T-helper 2 cell (primary cell): ENCODE measurements at regions not wholly inside any gene's neighbourhood (a gene's known extent, or its start where the extent isn't known, plus 50 kb on each side); places are given as distances from the start of the nearest gene placed in this dataset.

Experiments
- DNase-seq, 5 experiments: peaks; one replicate each; pipeline versions ENCODE4 v3.0.0 to v3.0.0-alpha.2; 2012 to 2022

DNA sequence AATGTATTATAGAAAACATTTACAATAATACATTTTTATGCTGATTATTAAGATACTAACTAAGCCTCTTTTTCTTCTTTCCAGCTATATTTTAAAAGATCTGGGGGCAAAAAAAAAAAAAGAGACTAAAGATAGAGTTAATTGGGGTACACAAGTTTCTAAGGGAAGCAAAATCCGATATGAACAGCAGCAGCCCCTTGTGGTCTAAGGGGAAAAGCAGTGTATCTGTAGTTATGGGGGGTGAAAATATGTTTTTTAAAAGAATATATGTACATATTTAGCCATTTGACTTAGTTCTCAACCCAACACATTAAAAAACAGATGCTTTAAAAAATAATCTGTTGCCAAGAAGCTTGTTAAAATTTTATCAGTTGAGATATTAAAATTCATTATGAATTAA is 134.3 kb upstream of the POU5F2 start:
- DNase-seq = no peak

DNA sequence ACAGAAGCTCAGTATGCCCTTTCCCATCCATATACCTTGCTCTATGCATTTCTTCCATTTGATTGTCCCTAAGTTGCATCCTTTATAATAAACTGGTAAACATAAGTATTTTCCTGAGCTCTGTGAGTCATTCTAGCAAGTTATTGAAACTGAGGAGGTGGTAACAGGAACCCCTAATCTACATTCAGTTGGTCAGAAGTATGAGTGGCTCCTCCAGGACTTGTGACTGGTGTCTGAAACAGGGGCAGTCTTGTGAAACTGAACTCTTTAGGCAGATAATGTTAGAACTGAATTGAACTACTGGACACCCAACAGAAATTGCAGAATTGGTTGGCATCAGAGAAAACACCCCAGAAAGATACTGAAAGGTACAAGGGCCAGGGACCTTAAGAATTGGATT is 133.1 kb upstream of the POU5F2 start:
- DNase-seq = no peak

DNA sequence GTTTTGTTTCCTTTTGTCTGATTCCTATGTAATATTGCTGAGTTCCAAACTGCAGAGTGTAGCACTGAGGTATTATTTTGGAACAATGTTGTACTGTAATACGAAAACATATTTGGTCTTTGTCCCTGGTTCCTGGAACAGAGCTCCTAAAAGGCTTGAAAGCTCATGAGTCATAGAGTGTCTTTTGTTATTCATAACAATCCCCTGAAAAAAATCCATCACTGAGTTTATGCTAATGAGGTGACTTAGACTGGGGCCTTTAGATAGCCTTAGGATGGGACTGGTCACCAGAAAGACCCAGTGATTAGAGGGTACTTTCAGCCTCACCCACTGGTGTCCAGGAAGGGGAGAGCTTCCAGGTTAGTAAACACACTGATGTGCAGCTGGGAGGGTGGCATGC is 132.7 kb upstream of the POU5F2 start:
- no peak for DNase-seq

DNA sequence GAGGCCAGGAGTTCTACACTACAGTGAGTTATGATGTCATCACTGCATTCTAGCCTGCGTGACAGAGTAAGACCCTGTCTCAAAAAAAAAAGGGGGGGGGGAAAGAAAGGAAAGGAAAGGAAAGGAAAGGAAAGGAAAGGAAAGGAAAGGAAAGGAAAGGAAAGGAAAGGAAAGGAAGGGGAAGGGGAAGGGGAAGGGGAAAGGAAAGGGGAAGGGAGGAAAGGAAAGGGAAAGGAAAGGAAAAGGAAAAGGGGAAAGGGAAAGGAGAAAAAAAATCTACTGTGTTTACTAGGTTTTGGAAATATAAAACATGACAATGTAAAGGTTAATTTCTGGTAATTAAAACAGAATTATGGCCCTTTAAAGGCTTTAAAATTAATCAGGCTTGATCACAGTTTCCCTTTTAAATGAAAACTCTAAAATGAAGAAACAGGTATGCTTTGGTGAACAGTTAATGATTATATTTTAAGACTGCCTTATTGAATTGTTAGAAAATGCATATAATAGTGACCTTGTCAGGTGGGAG is 131.9 kb upstream of the POU5F2 start:
- no peak for DNase-seq

DNA sequence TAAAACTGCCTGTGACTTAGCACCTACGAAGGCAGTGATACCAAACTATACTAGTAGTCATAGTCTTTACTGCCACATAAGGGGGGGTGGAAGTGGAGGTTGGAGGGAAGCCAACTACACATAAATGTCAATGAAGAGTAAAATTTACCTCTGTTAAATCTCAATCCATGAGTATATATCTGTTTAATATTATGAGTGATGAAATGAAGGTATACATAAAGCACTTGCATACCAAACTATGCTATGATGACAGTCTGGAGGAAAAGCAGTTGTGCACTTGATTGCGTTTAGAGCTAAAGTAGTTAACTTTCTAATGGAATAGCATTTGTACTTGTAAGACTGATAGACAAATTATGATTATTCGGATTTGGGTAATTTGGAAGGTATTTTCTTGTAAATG is 129.2 kb upstream of the POU5F2 start:
- DNase-seq = no peak

DNA sequence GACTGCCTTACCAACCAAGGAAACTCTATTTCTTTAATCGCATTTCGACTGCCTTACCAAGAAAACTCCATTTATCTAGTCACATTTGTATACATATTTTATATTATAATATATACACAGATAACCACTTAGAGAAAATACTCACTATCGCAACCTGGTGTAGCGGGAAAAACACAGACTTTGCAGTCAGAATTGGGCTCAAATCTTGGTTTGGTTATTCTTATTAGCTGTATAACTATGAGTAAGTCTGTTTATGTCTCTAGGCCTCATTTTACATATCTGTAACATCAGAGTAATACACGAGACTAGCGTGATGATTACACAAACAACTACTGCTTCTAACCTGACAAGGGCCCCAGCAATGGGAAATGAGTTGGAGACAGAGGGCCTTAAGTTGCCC is 127.5 kb upstream of the POU5F2 start:
- DNase-seq = no peak

DNA sequence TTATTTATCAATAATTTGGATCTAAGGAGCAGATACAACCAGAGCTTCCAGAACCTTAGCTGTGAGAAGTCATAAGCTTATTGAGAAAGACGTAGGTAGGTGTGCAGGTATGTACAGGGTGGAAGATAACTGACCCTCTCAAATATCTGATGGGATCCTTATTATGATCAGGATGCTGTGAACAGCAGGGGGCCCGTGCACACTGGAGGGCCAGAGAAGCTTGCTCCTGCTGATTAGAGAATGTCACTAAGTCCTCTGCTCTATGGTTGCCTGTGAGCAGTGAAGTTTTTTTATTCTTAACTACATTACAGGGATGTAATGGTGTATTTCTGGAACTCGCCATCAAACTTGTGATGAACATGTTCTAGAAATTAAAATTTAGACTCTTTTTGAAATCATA is 108.9 kb upstream of the POU5F2 start:
- DNase-seq = no peak

DNA sequence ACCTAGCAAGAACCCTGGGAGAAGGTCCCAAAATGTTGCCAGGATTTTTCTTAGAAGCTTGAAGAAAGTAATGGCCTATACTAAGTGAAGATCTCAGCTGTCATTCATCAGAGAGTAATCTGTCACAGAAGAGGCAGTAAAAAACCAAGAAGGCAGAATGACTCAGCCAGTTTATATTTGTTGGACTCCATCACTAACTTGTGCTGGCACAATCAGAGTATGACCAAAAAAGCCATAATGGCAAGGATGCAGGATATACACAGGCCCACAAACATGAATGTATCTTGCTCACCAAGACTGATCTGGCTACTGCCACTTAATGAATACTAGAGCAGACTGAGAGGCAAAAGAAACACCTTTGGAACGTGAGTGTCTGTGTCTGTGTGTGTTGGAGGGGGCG is 104.0 kb upstream of the POU5F2 start:
- DNase-seq = no peak

DNA sequence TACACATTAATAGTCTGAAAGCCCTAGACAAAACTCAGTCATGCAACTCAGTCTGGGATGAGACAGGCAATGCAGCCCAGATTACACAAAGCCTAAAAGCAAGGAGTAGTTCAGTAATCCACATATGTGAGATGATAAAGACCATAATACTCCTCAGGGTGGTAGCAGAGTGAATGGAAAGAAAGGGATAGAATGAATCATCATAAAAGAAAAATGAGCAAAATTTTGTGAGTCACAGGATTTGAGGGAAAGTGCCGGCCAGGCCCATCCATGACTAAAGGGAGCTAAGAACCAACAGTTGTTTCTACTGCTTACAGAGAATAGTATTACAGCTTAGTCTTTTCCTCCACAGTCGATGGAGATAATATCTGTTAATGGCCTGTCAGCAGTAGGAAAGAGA is 90.0 kb upstream of the POU5F2 start:
- DNase-seq = no peak

DNA sequence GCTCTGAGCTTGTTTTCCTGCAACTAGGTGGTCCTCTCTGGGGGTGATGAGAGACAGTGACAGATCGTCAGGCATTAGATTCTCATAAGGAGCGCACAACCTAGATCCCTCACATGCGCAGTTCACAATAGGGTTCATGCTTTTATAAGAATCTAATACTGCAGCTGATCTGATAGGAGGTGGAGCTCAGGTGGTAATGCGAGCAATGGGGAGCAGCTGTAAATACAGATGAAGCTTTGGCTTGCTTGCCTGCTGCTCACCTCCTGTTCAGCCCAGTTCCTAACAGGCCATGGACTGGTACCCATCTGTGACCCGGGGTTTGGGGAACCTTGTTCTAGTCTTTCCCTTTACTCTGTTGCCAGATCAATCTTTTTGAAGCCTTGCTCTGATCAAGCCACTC is 89.5 kb upstream of the POU5F2 start:
- DNase-seq = no peak

DNA sequence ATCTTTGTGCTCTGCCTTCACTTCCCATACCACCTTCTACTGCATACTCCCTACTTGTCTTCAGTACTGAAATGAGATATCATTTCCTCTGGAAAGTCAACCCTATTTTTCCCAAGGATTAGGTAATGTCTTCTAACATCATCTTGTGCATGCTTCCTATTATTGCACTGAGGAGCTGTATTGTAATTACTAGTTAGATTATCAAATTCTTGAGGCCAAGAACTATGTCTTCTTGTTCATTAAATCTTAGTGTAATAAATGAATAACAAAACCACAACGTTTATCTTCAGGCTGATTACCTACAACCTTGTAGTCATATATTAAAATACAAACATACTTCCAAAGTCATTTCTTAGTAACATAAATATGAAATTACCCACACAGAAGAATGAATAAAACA is 87.9 kb upstream of the POU5F2 start:
- DNase-seq = no peak

DNA sequence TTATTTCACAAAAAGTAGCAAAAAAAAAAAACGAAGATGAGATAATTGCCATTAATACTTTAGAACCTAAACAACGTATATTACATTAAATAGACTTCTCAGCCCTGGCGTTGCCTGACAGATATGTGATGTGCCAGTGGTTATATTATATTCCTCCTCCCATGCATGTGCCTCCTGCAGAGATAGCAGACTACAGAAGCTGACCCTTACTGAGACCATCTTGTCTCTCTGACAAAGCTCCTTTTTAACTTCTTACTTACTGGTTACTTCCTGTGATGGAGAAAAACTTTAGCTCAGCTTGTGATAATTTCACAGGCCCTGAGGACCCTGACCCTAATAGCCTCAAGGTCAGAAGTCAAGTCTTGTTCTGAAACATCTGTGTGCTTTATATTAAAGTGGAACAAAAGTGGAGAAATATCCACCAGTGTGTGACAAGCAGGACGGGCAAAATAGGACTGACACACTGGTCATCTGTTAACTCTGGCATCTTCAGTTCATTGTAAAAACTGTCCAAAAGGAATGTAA is 80.6 kb upstream of the POU5F2 start:
- no peak for DNase-seq

DNA sequence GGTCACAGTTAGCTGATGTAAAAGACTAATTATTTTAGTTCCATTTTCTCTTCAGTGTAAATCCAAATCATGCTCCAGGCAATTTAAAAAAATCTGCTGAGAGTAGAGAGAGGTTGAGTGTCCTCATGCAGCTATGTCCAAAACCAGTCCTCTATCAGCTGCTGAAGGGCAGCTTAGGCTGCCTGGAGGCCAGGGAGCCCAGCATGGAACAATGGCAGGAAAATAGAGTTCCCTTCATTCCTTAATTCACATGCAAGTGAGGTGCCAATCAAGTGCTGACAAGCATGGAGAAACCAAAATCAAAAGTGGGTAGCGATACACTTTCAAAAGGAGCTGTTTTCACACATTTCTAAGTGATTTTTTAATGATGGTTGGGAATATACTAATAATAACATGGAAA is 78.3 kb upstream of the POU5F2 start:
- no peak for DNase-seq

DNA sequence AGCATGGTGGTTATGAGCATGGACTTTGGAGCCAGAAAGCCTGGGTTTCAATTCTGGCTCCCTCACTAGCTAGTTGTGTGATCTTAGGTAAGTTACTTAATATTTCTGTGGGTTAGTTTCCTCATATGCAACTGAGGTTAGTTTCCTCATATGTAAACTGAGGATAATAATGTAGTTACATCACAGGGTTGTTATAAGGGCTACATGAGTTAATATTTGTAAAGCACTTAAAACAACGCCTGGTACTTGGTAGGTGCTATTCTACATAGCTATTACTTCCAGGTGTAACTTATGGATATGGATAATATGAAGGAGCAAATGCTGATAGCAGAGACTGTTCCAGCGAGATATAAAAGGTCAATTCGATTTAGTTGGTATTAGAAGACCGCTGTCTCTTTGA is 69.4 kb upstream of the POU5F2 start:
- DNase-seq = no peak

DNA sequence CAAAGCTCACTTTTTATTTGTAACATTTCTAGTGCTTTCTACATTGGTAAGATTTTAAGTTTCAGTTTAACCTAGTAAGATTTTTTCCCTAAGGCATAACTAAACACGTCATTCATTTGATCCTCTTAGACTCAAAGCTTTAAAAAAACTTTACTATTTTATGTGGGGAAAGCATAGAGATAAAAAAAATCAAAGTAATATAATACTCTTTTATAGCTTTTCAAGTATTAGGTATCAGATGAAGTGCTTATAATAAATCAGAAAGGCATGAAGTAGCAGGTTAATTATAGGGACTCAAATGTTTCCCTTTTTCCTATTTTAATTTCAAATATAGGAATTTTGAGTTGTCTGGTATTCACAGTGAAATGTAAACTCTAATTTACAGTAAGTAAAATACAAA is 68.0 kb upstream of the POU5F2 start:
- DNase-seq = no peak

DNA sequence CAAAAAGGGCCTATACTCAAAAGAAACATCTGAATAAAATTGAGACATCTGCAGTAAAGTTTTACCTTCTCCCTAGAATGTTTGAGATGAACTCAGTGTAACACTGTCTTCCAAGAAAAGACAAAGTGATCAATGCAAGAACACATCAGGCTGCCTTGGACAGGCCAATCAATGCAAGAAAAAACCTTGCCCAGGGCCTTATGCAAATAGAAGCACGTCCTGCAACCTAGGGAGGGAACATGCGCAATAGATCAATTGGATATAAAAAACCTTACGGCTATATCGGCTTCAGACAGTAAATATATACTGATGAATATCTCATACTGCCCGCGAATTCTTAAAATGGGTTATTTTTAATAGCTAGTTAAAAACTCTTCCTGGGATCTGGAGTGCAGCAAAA is 66.4 kb upstream of the POU5F2 start:
- DNase-seq = no peak

DNA sequence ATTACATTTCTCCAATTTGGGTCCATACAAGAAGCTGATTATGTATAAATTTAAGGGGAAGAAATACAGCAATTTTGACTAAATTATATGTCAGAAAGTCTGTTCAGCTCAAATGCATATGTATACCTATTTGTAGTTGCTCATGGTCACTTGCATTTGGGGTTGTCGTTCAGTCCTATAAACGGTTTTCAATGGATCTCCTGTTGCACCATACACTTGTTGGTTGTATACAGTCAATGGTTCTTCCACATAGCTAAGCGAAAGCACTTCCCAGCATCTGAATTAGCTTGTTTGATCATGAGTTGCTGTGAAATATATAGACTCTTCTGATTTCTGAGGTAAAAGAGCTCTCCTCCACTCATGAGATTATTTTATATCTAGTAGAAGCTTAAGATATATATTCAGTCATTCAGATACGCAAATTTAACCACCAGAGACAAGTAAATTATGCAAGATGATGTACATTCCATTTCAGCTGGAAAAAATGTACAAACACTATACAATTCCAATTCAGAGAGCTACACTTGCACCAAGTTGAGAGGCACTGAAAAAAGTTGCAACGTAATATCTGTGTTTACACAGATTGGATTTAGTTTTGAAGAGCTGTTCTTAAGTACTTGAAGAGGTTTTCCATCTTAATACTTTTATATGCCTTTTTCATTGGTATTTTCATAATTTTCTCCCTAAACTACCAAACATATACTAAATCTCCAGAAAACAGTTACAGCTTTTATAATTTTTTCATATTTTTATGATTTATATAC is 64.4 kb upstream of the POU5F2 start:
- DNase-seq = no peak

DNA sequence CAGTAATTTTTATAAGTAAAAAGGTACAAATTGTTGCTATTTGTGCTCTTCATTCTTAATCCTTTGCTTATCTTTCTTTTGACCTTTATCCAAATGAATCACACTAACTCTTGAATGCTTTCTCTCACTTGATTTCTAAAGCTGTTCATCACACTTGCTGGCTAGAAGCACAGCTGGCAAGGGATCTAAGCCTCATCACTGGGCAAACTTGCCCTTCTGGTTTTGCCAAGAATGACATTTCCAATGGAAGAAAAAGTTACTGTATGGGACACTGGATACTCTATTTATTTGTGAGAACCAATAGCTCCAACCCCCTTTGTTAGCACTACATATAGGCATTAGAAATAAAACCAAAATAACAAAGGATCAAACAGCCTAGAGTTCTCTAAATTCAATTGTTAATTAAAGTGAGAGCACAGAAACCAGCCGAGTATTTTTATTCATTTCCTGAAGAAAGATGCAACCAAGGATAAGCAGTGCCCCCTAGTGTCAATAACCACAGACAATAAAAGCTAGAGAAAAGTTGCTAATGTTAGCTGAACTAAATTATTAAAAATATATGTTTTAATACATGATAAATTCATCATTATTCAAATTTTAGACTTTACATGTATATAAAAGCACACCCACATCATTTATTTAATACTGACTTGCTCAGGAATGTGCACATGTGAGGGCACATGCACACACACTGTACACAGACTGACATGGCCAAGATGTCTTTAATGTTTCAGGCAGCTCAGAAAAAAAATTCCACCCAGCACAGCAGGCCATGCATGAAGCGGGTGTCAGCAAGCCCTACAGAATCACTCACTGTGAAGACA is 59.8 kb upstream of the POU5F2 start:
- peak in 1 of 5 experiments; percentile 56 for DNase-seq

DNA sequence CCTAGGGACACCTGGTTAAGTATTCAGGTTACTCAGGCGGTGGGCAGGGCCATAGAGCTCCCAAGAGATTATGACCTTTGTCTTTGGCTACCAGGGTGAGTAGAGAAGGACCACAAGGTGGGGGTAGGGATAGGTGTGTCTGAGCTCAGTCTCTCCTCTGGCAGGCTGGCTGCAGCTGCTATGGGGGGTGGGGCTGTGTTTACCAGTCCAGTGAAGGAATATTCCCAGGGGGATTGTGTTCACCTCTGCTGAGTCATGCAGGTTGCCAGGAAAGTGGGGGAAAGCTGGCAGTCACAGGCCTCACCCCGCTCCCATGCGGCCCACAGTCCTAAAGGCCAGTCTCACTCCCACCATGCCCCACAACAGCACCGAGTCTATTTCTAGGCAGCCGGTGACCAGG is 53.6 kb upstream of the POU5F2 start:
- no peak for DNase-seq

DNA sequence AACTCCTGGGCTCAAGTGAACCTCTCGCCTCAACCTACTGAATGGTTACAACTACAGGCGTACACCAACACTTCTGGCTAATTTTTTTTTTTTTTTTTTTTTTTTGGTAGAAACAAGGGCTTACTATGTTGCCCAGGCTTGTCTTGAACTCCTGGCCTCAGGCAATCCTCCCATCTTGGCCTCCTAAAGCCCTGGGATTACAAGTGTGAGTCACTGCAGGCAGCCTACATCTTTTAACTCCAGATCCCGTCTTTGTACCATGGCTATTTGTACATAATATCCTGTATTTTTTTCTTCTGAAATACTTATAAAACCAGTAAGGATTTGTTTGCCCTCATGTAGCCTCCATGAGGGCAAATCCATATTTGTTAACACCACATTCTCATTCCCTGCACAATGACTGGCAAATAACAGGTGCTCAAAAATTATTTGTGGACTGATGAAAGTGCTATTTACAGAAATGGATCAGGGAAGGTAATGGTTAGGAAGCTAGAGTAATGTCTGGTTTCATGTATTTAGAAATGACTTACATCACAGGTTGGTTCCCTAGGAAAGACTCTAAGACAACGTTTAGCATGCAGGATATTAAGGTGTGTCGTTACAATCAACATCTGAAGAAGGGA is 51.9 kb upstream of the POU5F2 start:
- DNase-seq = no peak

DNA sequence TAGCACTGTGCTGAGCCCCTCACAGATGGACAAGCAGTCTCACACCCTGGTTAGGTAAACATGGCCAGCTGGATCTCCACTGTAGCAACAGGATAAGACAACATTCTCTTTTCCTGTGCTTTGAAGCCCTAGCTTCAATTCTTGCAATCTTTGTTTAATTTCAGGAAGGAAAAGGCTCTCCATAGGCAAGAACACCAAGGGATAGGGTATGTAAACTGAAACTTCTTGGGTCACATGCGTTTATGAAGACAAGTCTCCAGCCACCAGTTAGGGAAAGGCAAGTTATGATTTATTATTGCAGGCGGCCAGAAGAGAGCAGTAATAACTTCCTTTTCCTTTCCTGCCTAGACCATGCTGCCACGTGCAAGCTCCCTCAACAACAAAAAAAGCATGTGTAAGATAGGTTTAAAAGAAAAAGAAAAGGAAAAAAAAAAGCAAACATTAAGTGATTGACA is 50.1 kb upstream of the POU5F2 start:
- DNase-seq = no peak
